GM12874 (cell line): ENCODE measurements at regions not wholly inside any gene's neighbourhood (a gene's known extent, or its start where the extent isn't known, plus 50 kb on each side); places are given as distances from the start of the nearest gene placed in this dataset.

Source experiments
- TF ChIP-seq, protein P1 (sequence below): IDR thresholded peaks from 2 replicates; pipeline ENCODE4 v1.5.1; 2011; ENCODE audit warnings: low read depth, mild to moderate bottlenecking, control low read depth, low read length, moderate library complexity; ENCODE audit not compliant: insufficient read depth

DNA sequence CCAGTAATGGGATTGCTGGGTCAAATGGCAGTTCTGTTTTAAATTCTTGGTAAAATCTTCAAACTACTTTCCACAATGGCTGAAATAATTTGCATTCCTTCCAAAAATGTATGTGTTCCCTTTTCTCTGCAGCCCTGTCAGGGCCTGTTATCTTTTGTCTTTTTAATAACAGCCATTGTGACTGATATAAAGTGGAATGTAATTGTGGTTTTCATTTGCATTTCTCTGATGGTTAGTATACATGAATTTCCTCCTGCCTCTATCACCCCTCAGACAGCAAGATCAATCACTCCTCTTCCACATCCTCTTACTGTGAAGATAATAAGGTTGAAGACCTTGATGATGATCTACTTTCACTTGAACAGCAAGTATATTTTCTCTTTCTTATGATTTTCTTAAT, 304.8 kb upstream of the FSIP2 start:
- TF ChIP-seq, protein P1, sequence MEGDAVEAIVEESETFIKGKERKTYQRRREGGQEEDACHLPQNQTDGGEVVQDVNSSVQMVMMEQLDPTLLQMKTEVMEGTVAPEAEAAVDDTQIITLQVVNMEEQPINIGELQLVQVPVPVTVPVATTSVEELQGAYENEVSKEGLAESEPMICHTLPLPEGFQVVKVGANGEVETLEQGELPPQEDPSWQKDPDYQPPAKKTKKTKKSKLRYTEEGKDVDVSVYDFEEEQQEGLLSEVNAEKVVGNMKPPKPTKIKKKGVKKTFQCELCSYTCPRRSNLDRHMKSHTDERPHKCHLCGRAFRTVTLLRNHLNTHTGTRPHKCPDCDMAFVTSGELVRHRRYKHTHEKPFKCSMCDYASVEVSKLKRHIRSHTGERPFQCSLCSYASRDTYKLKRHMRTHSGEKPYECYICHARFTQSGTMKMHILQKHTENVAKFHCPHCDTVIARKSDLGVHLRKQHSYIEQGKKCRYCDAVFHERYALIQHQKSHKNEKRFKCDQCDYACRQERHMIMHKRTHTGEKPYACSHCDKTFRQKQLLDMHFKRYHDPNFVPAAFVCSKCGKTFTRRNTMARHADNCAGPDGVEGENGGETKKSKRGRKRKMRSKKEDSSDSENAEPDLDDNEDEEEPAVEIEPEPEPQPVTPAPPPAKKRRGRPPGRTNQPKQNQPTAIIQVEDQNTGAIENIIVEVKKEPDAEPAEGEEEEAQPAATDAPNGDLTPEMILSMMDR: no peak

GRCh38 chr2:185436787-185437372, 301.7 kb upstream of the FSIP2 start:
- TF ChIP-seq, protein P1: no peak

DNA sequence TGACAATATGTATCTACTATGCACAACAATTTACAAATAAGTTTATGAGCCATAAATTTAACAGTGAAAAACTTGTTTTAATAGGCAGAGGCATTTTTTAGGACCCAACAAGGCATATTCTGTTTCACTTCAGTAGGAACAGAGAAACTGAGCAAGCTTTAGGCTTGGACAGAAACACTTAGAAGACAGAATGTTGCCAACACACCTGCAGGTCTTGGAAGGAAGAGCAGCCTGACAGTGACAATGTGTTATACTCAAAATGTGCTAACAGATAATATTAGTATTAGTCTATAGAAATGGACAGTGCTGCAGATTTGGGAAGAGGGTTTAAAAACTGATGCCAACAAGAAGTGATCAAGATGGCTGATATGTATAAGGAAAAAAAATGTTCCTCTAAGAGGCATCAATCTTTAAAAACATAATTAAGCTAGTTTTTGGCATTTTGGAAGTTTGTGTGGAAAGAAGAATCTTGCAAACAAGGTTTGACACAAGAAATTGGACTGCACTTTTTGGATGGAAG, 297.1 kb upstream of the FSIP2 start:
- TF ChIP-seq, protein P1: no peak

DNA sequence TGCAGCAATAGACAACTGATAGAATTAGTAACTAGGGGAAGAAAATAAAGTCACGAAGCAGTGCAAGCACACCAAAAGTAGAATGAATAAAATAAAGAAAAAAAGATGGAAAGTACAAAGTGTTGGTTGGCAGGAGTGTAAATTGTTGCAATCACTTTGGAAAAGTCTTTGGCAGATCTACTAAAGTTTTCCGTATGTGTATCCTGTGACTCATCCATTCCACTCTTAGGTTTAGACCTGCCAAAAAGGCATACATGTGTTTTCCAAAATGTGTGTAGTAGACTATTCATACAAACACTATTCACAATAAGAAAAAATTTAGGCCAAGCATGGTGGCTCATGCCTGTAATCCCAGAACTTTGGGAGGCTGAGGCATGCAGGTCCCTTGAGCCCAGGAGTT, 282.1 kb upstream of the FSIP2 start:
- TF ChIP-seq, protein P1: no peak

DNA sequence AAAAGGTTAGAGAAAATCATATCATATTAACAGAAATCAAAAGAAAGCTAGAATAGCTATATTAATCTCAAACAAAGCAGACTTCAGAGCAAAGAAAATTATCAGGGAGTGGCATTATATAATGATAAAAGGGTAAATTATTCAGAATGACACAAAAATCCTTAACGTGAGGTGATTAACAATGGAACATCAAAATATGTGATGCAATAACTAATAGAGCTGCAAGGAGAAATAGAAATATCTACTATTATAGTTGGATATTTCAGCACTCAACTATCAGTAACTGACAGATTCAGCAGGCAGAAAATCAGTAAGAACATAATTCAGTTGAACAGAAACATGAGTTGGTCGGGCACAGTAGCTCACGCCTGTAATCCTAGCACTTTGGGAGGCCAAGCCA, 275.1 kb upstream of the FSIP2 start:
- TF ChIP-seq, protein P1: no peak

DNA sequence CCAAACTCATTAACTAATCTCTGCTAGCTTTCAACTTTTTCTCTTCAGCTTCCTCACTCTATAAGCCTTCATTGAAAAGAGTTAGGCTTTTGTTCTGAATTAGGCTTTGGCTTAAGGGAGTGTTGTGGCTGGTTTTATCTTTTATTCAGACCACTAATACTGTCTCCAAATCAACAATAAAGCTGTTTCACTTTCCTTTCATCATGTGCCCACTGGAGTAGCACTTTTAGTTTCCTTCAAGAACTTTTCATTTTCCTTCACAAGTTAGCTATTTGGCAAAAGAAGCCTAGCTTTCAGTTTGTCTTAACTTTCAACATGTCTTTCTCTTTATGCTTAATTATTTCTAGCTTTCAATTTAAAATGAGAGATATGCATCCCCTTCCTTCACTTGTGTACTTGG, 271.7 kb upstream of the FSIP2 start:
- TF ChIP-seq, protein P1: no peak

DNA sequence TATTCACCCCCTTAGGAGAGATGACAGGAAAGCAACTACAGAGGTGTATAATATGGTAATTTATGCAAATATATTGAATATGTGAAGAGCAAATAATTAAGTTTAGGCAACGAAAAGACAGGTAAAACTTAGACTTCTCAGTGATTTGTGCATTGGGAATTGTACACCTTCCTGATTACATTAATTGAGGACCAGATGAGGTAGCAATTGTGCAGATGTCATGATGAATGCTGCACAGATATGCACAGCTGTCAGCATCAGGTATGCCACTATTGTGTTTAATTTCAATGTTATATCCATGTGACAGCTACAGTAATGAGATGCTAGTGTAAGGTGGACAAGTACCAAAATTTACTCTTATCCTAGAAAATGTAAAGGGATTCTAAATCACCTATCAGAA, 267.2 kb upstream of the FSIP2 start:
- TF ChIP-seq, protein P1: no peak
